ENCODE measurements at regions not wholly inside any gene's neighbourhood (a gene's known extent, or its start where the extent isn't known, plus 50 kb on each side); places are given as distances from the start of the nearest gene placed in this dataset.
A peak's percentile ranks its signal among the peaks of the same experiment; 100 is the strongest.

GRCh38 chr13:39100996-39101738 lies 62.9 kb downstream of the NHLRC3 start:
- no peak for DNase-seq (ENCODE audit: low read depth)

GRCh38 chr13:39102981-39103490 lies 64.8 kb downstream of the NHLRC3 start:
- no peak for DNase-seq (ENCODE audit: low read depth)

GRCh38 chr13:39105110-39105509 lies 66.9 kb downstream of the NHLRC3 start:
- no peak for DNase-seq (ENCODE audit: low read depth)

GRCh38 chr13:39106216-39107005 lies 68.2 kb downstream of the NHLRC3 start:
- no peak for DNase-seq (ENCODE audit: low read depth)

GRCh38 chr13:39107561-39107960 lies 69.3 kb downstream of the NHLRC3 start:
- DNase-seq (ENCODE audit: low read depth) = no peak

GRCh38 chr13:39108783-39109182 lies 70.5 kb downstream of the NHLRC3 start:
- no peak for DNase-seq (ENCODE audit: low read depth)

GRCh38 chr13:39110518-39111097 lies 72.4 kb downstream of the NHLRC3 start:
- no peak for DNase-seq (ENCODE audit: low read depth)

GRCh38 chr13:39111145-39111544 lies 72.9 kb downstream of the NHLRC3 start:
- no peak for DNase-seq (ENCODE audit: low read depth)

- no peak for DNase-seq (ENCODE audit: low read depth)
Observed at GRCh38 chr13:39119422-39119821, 81.2 kb downstream of the NHLRC3 start.

GRCh38 chr13:39123578-39123977 lies 85.3 kb downstream of the NHLRC3 start:
- no peak for DNase-seq (ENCODE audit: low read depth)

- no peak for DNase-seq (ENCODE audit: low read depth)
Observed at GRCh38 chr13:39129213-39129612, 91.0 kb downstream of the NHLRC3 start.

GRCh38 chr13:39130301-39130700 lies 92.0 kb downstream of the NHLRC3 start:
- DNase-seq (ENCODE audit: low read depth) = no peak

- DNase-seq (ENCODE audit: low read depth) = no peak
Observed at GRCh38 chr13:39132286-39133230, 94.3 kb downstream of the NHLRC3 start.

- DNase-seq (ENCODE audit: low read depth) = no peak
Observed at GRCh38 chr13:39133781-39134180, 95.5 kb downstream of the NHLRC3 start.

GRCh38 chr13:39134574-39134973 lies 96.3 kb downstream of the NHLRC3 start:
- DNase-seq (ENCODE audit: low read depth) = no peak

- DNase-seq (ENCODE audit: low read depth) = no peak
Observed at GRCh38 chr13:39144391-39144790, 106.1 kb downstream of the NHLRC3 start.

GRCh38 chr13:39144941-39145533 lies 106.8 kb downstream of the NHLRC3 start:
- peak; percentile 16 for DNase-seq (ENCODE audit: low read depth)

GRCh38 chr13:39148513-39148961 lies 110.3 kb downstream of the NHLRC3 start:
- peak; percentile 11 for DNase-seq (ENCODE audit: low read depth)

- DNase-seq (ENCODE audit: low read depth) = no peak
Observed at GRCh38 chr13:39149896-39150295, 111.6 kb downstream of the NHLRC3 start.

- no peak for DNase-seq (ENCODE audit: low read depth)
Observed at GRCh38 chr13:39154041-39154440, 115.8 kb downstream of the NHLRC3 start.

- peak; percentile 4 for DNase-seq (ENCODE audit: low read depth)
Observed at GRCh38 chr13:39159393-39159792, 121.1 kb downstream of the NHLRC3 start.

All from activated T-cell treated with anti-CD3 and anti-CD28 coated beads for 24 hours (primary cell).